ENCODE measurements at regions not wholly inside any gene's neighbourhood (a gene's known extent, or its start where the extent isn't known, plus 50 kb on each side); places are given as distances from the start of the nearest gene placed in this dataset.
A peak's percentile ranks its signal among the peaks of the same experiment; 100 is the strongest.

GRCh38 chr1:207234690-207235089 is 86.8 kb upstream of the CD55 start:
- Histone ChIP-seq H3K9me2 (ENCODE audit: insufficient read depth) (no peaks in the 10 kb centered on the region), H4K20me1 (ENCODE audit: insufficient read depth) (no peaks in the 10 kb centered on the region), H3K4me2 (no peak overlapping the region), H2AFZ (no peak overlapping the region), H3K4me1 (replicated peaks; ENCODE audit: insufficient read depth) (peaks cover 23% of the 10 kb centered on the region), H3K9me3 (ENCODE audit: insufficient read depth, low read depth) (peaks cover 21% of the 10 kb centered on the region; the same call in 1 of the 2 replicates), H3F3A (ENCODE audit: insufficient read depth, low read depth) (peaks cover 20% of the 10 kb centered on the region), H3K36me3 (ENCODE audit: low read depth) (no peaks in the 10 kb centered on the region), H3K27ac (no peak overlapping the region), H3K27me3 (ENCODE audit: insufficient read depth, low read depth) (no peaks in the 10 kb centered on the region), H3K4me3 (no peak overlapping the region), H3K79me2 (ENCODE audit: low read depth) (no peaks in the 10 kb centered on the region)
- CTCF ChIA-PET: interaction anchor here (0.6 kb wide), 1 partner anchor 139 kb away, joined by 3 read pairs; no protein-coding TSS in a partner anchor
- no TSS peak for BruUV-seq (replicated peaks)
- TF ChIP-seq EZH2 (IDR thresholded peaks at IDR 0.05; ENCODE audit: low read depth): no peak
- TF ChIP-seq, protein P1, sequence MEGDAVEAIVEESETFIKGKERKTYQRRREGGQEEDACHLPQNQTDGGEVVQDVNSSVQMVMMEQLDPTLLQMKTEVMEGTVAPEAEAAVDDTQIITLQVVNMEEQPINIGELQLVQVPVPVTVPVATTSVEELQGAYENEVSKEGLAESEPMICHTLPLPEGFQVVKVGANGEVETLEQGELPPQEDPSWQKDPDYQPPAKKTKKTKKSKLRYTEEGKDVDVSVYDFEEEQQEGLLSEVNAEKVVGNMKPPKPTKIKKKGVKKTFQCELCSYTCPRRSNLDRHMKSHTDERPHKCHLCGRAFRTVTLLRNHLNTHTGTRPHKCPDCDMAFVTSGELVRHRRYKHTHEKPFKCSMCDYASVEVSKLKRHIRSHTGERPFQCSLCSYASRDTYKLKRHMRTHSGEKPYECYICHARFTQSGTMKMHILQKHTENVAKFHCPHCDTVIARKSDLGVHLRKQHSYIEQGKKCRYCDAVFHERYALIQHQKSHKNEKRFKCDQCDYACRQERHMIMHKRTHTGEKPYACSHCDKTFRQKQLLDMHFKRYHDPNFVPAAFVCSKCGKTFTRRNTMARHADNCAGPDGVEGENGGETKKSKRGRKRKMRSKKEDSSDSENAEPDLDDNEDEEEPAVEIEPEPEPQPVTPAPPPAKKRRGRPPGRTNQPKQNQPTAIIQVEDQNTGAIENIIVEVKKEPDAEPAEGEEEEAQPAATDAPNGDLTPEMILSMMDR (conservative IDR thresholded peaks at IDR 0.05): no peak
- no peak for DNase-seq
- POLR2A ChIA-PET (ENCODE audit: unreplicated experiment): no interaction called here
- intact Hi-C loops (cut with micrococcal nuclease; ENCODE audit: unreplicated experiment): no loop called here

DNA sequence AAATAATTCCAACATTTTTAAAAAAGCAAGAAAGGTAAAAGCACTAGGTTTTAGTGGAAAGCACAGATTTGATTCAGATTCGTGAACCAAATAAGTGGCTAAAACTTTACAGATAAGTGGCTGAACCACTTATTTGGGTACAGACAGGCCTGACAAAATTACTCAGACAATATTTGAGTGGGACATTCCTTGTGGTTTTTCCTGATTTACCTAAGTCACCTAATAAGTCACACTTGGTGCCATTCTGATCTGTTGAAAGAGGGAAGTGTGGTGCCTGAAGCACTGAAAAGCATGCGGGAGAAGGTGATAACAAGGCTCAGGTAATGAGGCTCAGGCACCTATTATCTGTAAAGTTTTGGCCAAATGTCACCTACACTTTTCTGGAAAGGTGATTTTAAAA is 81.6 kb upstream of the CD55 start:
- POLR2A ChIA-PET (ENCODE audit: unreplicated experiment): interaction anchor here (0.6 to 1.3 kb wide), 2 partner anchors 81 to 207 kb away, joined by 5 to 6 read pairs; partner anchors contain the start of genes C1orf116 and CD55
- H3K27ac ChIP-seq: peak overlapping the region; percentile 98
- BruUV-seq (replicated peaks): no TSS peak
- peak in 1 of 2 experiments; percentile 58 for DNase-seq
- peaks cover 35% of the 10 kb centered on the region for H3F3A ChIP-seq (ENCODE audit: insufficient read depth, low read depth)
- peaks cover 48% of the 10 kb centered on the region for H3K4me1 ChIP-seq (replicated peaks; ENCODE audit: insufficient read depth)
- H4K20me1 ChIP-seq (ENCODE audit: insufficient read depth): no peaks in the 10 kb centered on the region
- H3K79me2 ChIP-seq (ENCODE audit: low read depth): no peaks in the 10 kb centered on the region
- intact Hi-C loops (cut with micrococcal nuclease; ENCODE audit: unreplicated experiment): loop anchor here (2.0 kb wide), 1 partner anchor 43 kb away; no protein-coding TSS in a partner anchor
- peak overlapping the region; percentile 16; the same call in 1 of the 2 replicates for H3K4me3 ChIP-seq
- no peaks in the 10 kb centered on the region for H3K27me3 ChIP-seq (ENCODE audit: insufficient read depth, low read depth)
- TF ChIP-seq, protein P1 (conservative IDR thresholded peaks at IDR 0.05): no peak
- TF ChIP-seq EZH2 (IDR thresholded peaks at IDR 0.05; ENCODE audit: low read depth): no peak
- CTCF ChIA-PET: no interaction called here
- H2AFZ ChIP-seq: peak overlapping the region; percentile 39; the same call in 1 of the 2 replicates
- no peaks in the 10 kb centered on the region for H3K36me3 ChIP-seq (ENCODE audit: low read depth)
- H3K4me2 ChIP-seq: peak overlapping the region; percentile 68
- H3K9me2 ChIP-seq (ENCODE audit: insufficient read depth): no peaks in the 10 kb centered on the region
- H3K9me3 ChIP-seq (ENCODE audit: insufficient read depth, low read depth): peaks cover 18% of the 10 kb centered on the region; the same call in 1 of the 2 replicates

- Histone ChIP-seq H3K4me1 (replicated peaks; ENCODE audit: insufficient read depth) (peaks cover 48% of the 10 kb centered on the region), H2AFZ (peak overlapping the region; percentile 39; the same call in 1 of the 2 replicates), H3K4me2 (peak overlapping the region; percentile 68), H4K20me1 (ENCODE audit: insufficient read depth) (no peaks in the 10 kb centered on the region), H3K9me2 (ENCODE audit: insufficient read depth) (no peaks in the 10 kb centered on the region), H3F3A (ENCODE audit: insufficient read depth, low read depth) (peaks cover 35% of the 10 kb centered on the region), H3K9me3 (ENCODE audit: insufficient read depth, low read depth) (peaks cover 18% of the 10 kb centered on the region; the same call in 1 of the 2 replicates), H3K27me3 (ENCODE audit: insufficient read depth, low read depth) (no peaks in the 10 kb centered on the region), H3K79me2 (ENCODE audit: low read depth) (no peaks in the 10 kb centered on the region), H3K27ac (peak overlapping the region; percentile 98), H3K36me3 (ENCODE audit: low read depth) (no peaks in the 10 kb centered on the region), H3K4me3 (peak overlapping the region; percentile 23)
- TF ChIP-seq EZH2 (IDR thresholded peaks at IDR 0.05; ENCODE audit: low read depth): no peak
- TF ChIP-seq, protein P1 (conservative IDR thresholded peaks at IDR 0.05): no peak
- CTCF ChIA-PET: no interaction called here
- peak; percentile 61 to 97 for DNase-seq
- BruUV-seq (replicated peaks): no TSS peak
- POLR2A ChIA-PET (ENCODE audit: unreplicated experiment): interaction anchor here (0.6 to 1.3 kb wide), 4 partner anchors 58 to 620 kb away, joined by 3 to 8 read pairs (median 6); partner anchors contain the start of genes C1orf116 and CD55
- intact Hi-C loops (cut with micrococcal nuclease; ENCODE audit: unreplicated experiment): loop anchor here (1.0 to 2.0 kb wide), 4 partner anchors 35 to 81 kb away; partner anchors contain the start of gene CD55
Observed at GRCh38 chr1:207240325-207241101, 81.0 kb upstream of the CD55 start.

Measured in PC-9 (cell line).